Brain microvascular endothelial cell (primary cell): ENCODE measurements at regions not wholly inside any gene's neighbourhood (a gene's known extent, or its start where the extent isn't known, plus 50 kb on each side); places are given as distances from the start of the nearest gene placed in this dataset.

ENCODE experiments used
- DNase-seq: peaks from one replicate; pipeline ENCODE4 v3.0.0-alpha.2; 2020
- H3K27ac ChIP-seq: fragments of 250-450 bp; sonication (Bioruptor Pico); 2 replicates; pipeline ENCODE4 v1.5.1; 2020; ENCODE audit warnings: mild to moderate bottlenecking, moderate library complexity
- H3K27me3 ChIP-seq: fragments of 250-450 bp; sonication (Bioruptor Pico); replicated peaks from 2 replicates; pipeline ENCODE4 v1.5.1; 2020; ENCODE audit warnings: mild to moderate bottlenecking
- H3K36me3 ChIP-seq: fragments of 250-450 bp; sonication (Bioruptor Pico); replicated peaks from 2 replicates; pipeline ENCODE4 v1.5.1; 2020; ENCODE audit warnings: mild to moderate bottlenecking
- H3K4me3 ChIP-seq: 2 replicates; pipeline ENCODE4 v1.5.1; 2011; ENCODE audit warnings: low read depth, mild to moderate bottlenecking, control low read depth, low read length, moderate library complexity
- in situ Hi-C: cut with HindIII; loops from 2 replicates; pipeline ENCODE4 v1.10.0; 2017; ENCODE audit warnings: low sequenced_read_pairs, low pct_ligation_motif_present
- TF ChIP-seq, protein P1 (sequence below): IDR thresholded peaks from 2 replicates; pipeline ENCODE4 v1.5.1; 2011; ENCODE audit warnings: low read depth, mild to moderate bottlenecking, moderate library complexity, low read length, control low read depth, inconsistent platforms; ENCODE audit errors: missing control alignments

GRCh38 chr11:71060391-71060791 lies 192.0 kb downstream of the SHANK2 start:
- in situ Hi-C loops: no loop called here
- TF ChIP-seq, protein P1, sequence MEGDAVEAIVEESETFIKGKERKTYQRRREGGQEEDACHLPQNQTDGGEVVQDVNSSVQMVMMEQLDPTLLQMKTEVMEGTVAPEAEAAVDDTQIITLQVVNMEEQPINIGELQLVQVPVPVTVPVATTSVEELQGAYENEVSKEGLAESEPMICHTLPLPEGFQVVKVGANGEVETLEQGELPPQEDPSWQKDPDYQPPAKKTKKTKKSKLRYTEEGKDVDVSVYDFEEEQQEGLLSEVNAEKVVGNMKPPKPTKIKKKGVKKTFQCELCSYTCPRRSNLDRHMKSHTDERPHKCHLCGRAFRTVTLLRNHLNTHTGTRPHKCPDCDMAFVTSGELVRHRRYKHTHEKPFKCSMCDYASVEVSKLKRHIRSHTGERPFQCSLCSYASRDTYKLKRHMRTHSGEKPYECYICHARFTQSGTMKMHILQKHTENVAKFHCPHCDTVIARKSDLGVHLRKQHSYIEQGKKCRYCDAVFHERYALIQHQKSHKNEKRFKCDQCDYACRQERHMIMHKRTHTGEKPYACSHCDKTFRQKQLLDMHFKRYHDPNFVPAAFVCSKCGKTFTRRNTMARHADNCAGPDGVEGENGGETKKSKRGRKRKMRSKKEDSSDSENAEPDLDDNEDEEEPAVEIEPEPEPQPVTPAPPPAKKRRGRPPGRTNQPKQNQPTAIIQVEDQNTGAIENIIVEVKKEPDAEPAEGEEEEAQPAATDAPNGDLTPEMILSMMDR: no peak
- Histone ChIP-seq H3K4me3 (no peak overlapping the region), H3K27me3 (no peaks in the 10 kb centered on the region), H3K27ac (no peak overlapping the region), H3K36me3 (no peaks in the 10 kb centered on the region)
- DNase-seq: no peak

GRCh38 chr11:71059662-71060061 lies 192.7 kb downstream of the SHANK2 start:
- in situ Hi-C loops: no loop called here
- Histone ChIP-seq H3K36me3 (no peaks in the 10 kb centered on the region), H3K27me3 (no peaks in the 10 kb centered on the region), H3K4me3 (no peak overlapping the region), H3K27ac (no peak overlapping the region)
- TF ChIP-seq, protein P1: no peak
- DNase-seq: no peak

DNA sequence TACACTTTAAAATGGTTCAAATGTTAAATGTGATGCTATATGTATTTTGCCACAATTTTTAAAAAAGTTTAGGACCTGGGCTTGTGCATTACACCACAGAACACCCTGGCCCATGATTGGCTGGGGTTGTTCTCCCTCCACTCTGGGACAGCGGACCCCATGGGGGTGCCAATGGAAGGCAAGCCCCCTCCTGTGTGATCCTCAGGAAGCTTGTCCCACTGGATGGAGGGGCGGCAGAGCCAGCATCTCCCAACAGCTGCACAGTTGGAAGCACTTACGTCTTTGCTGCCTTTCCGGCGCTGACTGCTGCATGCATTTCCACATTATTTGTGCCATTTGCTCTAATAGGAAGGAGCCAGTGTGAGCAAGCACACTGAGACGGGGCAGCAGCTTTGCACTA lies 196.5 kb downstream of the SHANK2 start:
- TF ChIP-seq, protein P1: no peak
- Histone ChIP-seq H3K27ac (no peak overlapping the region), H3K36me3 (no peaks in the 10 kb centered on the region), H3K27me3 (no peaks in the 10 kb centered on the region), H3K4me3 (no peak overlapping the region)
- in situ Hi-C loops: no loop called here
- DNase-seq: no peak
